PFSK-1 (cell line): ENCODE measurements at regions not wholly inside any gene's neighbourhood (a gene's known extent, or its start where the extent isn't known, plus 50 kb on each side); places are given as distances from the start of the nearest gene placed in this dataset.

Source experiments
- POLR2AphosphoS5 ChIP-seq: IDR thresholded peaks from 2 replicates; pipeline ENCODE4 v1.6.1; 2012; ENCODE audit warnings: low read depth, mild to moderate bottlenecking, control low read depth, low read length, moderate library complexity
- SIN3A ChIP-seq: IDR thresholded peaks from 2 replicates; pipeline ENCODE4 v1.6.1; 2012; ENCODE audit warnings: mild to moderate bottlenecking, low read length, moderate library complexity, borderline replicate concordance; ENCODE audit not compliant: insufficient read depth
- TAF1 ChIP-seq: IDR thresholded peaks from 2 replicates; pipeline ENCODE4 v1.6.1; 2012; ENCODE audit warnings: low read length, control low read depth, borderline replicate concordance; ENCODE audit not compliant: insufficient read depth
- TF ChIP-seq, protein P1 (sequence below), 2 experiments: IDR thresholded peaks; 2 replicates each; pipeline versions ENCODE4 v1.6.1 to v1.8.0; 2011 to 2012; ENCODE audit warnings: low read depth in 2 of 2, low read length in 2 of 2, control low read depth in 1 of 2, inconsistent platforms in 1 of 2, mild to moderate bottlenecking in 1 of 2, moderate library complexity in 1 of 2; ENCODE audit not compliant: insufficient read depth in 1 of 2

DNA sequence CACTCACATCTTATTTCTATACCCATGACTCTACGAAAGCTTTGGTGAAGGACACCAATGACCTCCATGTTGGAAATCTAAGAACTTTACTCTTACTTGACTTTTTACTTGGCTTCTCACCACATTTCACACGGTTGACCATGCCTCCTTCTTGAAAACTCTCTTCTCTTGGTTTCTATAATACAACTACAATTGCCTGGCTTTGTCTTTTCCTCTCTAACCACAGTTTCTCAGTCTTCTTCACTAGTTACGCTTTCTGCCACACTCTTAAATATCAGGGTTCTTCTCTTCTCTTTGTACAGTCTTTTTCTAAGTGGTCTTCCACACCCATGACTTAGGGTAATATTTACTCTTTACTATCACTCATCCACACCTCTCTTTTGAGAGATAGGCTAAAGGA, 2079.8 kb upstream of the WWC1 start:
- no peak for TF ChIP-seq POLR2AphosphoS5
- no peak for TF ChIP-seq TAF1
- TF ChIP-seq, protein P1, sequence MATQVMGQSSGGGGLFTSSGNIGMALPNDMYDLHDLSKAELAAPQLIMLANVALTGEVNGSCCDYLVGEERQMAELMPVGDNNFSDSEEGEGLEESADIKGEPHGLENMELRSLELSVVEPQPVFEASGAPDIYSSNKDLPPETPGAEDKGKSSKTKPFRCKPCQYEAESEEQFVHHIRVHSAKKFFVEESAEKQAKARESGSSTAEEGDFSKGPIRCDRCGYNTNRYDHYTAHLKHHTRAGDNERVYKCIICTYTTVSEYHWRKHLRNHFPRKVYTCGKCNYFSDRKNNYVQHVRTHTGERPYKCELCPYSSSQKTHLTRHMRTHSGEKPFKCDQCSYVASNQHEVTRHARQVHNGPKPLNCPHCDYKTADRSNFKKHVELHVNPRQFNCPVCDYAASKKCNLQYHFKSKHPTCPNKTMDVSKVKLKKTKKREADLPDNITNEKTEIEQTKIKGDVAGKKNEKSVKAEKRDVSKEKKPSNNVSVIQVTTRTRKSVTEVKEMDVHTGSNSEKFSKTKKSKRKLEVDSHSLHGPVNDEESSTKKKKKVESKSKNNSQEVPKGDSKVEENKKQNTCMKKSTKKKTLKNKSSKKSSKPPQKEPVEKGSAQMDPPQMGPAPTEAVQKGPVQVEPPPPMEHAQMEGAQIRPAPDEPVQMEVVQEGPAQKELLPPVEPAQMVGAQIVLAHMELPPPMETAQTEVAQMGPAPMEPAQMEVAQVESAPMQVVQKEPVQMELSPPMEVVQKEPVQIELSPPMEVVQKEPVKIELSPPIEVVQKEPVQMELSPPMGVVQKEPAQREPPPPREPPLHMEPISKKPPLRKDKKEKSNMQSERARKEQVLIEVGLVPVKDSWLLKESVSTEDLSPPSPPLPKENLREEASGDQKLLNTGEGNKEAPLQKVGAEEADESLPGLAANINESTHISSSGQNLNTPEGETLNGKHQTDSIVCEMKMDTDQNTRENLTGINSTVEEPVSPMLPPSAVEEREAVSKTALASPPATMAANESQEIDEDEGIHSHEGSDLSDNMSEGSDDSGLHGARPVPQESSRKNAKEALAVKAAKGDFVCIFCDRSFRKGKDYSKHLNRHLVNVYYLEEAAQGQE (IDR thresholded peaks at IDR 0.05; ENCODE audit: insufficient read depth in 1 of 2, low read depth in 2 of 2, low read length in 2 of 2) = no peak
- no peak for TF ChIP-seq SIN3A
